GM21528 (cell line): ENCODE measurements at regions not wholly inside any gene's neighbourhood (a gene's known extent, or its start where the extent isn't known, plus 50 kb on each side); places are given as distances from the start of the nearest gene placed in this dataset.

Experiments
- ATAC-seq: cut with Tn5 transposase; IDR thresholded peaks from one replicate; pipeline ENCODE4 v1.9.1; 2021; ENCODE audit warnings: mild to moderate bottlenecking, moderate library complexity; ENCODE audit not compliant: unreplicated experiment, low FRiP score

GRCh38 chr3:8443829-8444791 is 57.5 kb upstream of the LMCD1 start:
- no peak for ATAC-seq

GRCh38 chr3:8444883-8445282 is 56.7 kb upstream of the LMCD1 start:
- ATAC-seq, result no peak

- no peak for ATAC-seq
Observed at GRCh38 chr3:8445861-8446260, 55.8 kb upstream of the LMCD1 start.

- ATAC-seq, result no peak
Observed at GRCh38 chr3:8446845-8447244, 54.8 kb upstream of the LMCD1 start.

DNA sequence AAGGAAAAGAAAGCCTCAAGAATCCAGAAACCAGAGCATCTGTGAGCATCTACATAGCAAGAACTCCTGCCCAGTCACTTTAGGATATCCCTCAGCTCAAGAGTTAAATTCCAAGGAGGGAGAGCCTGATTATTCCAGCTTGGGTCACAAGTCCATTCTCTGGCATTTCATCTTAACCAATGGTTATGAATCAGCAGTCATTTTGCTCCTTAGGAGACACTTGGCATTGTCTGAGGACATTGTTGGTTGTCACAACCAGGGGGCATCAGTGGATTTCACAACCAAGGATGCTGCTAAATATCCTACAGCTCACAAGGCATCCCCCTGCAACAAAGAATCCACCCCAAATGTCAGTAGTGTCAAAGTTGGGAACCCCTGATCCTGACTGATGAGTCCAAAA is 51.0 kb upstream of the LMCD1 start:
- ATAC-seq, result no peak

- no peak for ATAC-seq
Observed at GRCh38 chr3:8451696-8452095, 49.9 kb upstream of the LMCD1 start.
